ENCODE measurements at regions not wholly inside any gene's neighbourhood (a gene's known extent, or its start where the extent isn't known, plus 50 kb on each side); places are given as distances from the start of the nearest gene placed in this dataset.

DNA sequence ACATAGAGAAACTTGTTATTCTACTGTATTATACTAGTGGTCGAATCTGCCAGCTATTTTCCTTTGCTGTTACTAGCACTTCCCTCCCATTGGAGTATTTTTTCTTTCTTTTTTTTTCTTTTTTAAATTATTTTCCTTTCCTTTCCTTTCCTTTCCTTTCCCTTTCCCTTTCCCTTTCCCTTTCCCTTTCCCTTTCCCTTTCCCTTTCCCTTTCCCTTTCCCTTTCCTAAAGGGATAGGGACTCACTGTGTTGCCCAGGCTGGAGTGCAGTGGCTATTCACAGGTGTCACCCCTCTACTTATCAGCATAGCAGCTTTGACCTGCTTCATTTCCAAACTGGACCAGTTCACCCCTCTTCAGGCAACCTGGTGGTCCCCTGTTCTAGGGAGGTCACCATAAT is 212.6 kb upstream of the SP4 start:
- no peak for DNase-seq (ENCODE audit: low read depth, low spot score)

DNA sequence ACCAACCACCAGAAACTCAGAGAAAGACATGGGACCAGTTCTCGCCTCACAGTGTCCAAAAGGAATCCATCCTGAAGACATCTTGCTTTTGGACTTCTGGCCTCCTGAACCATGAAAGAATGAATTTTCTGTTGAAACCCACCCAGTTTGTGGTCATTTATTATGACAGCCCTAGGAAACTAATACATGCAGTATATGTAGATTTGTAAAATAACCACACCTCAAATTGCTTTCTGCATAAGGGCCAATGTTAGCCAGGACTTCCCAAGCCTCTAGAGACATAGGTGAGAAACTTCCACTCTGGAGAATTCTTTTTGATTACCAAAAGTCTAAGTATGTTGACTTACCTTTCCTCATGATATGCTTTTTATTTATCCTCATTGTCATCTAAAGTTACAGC is 210.5 kb upstream of the SP4 start:
- no peak for DNase-seq (ENCODE audit: low read depth, low spot score)

DNA sequence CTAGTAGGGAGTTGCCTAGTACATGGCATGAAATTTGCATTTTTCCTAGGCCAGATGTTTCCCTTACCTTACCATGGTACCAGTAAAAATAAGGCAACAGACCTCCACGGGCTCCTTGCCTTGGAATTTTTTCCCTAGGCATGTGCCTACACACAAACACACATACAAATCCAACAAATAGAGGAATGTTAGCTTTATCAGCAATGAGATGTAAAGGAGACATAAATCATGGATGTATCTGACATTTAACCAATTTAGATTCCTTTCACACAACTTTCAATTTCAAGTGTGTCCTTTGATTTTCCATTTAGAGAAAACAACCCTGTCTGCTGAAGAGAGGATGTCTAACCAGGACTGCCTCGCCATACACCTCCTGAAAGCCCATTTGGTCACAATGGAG is 209.7 kb upstream of the SP4 start:
- DNase-seq (ENCODE audit: low read depth, low spot score): no peak

DNA sequence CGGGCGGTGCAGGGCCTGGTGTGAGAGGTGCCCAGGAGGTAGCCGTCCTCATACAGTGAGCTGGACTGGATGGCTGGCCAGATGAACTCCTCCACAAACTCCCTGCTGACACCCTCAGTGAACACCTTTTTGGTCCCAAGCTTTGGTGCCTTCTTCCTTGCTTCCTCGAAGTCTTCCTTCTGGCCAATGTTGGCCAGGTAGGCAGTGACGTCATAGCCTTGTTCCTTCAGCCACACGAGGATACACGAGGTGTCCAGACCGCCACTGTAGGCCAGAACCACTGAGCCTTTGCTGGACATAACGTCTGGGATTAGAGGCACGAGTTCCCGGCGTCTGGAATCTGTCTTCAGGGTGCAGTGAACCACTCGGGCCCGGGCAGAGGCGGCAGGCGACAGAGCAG is 206.8 kb upstream of the SP4 start:
- DNase-seq (ENCODE audit: low read depth, low spot score): no peak

DNA sequence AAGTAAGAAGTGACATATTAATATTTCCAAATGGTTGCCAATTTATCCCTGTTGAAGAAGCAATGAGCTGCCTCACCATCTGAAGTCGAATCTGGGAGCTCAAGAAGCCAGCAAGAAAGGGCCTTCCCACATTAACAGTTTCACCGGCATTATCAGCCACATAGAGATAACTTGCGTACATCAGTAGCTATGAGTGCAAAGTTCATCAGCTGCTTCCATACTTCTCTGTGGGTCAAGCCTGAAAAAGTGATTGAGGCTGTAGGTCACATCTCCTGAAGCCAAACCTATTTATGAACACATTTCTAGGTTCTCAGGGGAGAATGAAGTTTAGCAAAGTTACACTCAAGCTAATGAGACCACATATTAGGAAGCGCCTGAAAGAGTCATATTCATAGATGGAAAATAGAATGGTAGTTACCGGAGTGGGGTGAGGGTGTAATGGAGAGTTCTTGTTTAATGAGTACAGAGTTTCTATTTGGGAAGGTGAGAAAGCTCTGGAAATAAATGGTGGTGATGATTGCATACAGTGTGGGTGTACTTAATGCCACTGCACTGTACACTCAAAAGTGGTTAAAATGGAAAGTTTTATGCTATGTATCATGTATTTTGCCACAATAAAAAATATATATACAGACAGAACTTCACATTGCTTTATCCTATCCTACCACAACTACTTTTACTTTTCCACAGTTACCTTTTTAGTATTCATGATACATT is 189.3 kb upstream of the SP4 start:
- no peak for DNase-seq (ENCODE audit: low read depth, low spot score)

DNA sequence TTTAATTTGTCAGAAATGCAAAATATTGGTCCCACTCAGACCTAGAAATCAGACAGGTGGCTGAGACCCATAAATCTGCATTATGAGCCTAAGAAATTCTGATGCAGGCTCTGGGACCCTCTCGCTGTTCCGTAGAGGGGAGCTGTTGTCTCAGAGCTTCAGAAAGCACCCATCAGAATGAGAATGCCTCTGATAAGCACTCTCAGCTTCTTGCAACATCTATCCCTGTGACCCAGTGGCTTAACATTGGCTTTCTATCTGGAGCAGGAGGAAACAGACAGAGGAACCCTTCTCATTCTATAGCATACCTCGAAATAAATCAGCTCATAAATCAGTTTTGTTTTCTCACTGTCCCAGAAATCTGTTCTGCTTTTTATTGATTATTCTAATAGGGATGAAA is 184.6 kb upstream of the SP4 start:
- DNase-seq (ENCODE audit: low read depth, low spot score): no peak

DNA sequence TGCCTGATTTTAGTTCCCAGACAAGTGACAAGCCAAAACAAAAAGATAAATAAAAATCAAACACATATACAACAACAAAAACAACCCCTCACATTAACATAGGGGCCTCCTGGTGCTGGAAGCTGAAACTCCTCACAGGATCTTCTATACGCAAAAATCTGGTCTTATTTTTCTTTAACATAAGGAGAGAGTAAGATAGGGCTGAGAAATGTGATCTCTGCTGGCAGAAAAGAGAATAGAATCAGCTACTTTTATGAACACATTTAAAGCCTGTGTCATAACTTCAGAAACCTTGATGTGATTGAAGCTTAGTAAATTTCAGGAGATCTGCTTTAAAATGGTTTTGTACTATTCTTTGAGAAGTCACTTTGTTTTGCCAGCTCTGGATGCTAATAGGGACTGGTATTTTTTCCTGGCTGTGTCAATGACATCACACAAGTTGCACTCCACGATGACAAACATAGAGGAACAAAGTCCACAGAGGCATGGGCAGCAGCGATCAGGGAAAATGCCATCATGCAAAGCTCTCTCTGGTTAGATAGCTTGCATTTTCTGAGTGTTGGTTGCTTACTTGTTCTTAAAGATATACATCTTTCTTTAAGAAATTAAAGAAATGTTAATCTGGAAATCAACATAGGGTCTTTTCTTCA is 176.6 kb upstream of the SP4 start:
- no peak for DNase-seq (ENCODE audit: low read depth, low spot score)

DNA sequence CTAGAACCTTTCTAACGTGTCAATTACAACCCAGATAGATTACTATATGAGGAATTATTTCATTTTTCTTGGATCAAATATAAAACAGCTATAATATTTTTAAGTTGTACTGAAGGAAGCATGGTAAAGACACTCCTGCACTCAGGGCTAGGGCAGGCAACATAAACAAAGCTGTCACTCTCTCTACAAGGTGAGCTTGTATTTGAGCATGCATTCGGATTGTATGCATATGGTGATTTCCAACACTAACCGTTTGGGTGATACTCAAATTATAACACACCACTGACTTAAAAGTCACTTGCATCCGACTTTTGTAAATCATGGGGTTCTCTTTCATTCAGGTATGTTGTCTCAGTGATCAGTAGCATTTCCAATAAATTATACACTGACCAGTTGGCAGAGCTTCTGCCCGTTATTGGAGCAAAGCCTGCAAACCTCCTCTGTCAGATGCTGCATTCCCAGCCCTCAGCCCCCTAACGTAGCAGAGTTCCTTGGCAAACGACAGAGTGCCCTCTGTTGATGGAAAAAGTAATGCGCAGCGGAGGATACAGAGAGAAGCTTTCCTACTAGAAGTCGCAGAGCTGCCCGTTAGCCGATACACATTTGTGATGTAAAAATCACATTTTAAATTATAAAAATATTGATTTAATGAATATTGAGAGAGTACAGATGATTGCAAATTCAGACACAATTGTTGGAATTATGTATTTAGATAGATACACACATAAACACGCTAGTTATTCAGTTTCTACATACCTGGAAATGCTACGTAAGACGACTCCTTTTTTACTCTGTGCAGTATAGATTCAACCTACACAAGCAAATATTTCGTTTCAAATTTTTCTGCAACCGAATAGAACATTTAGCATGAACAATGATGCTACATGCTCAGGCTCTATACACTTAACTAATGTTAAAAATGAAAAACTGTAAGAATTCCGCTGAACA is 173.9 kb upstream of the SP4 start:
- DNase-seq (ENCODE audit: low read depth, low spot score): peak; percentile 81

DNA sequence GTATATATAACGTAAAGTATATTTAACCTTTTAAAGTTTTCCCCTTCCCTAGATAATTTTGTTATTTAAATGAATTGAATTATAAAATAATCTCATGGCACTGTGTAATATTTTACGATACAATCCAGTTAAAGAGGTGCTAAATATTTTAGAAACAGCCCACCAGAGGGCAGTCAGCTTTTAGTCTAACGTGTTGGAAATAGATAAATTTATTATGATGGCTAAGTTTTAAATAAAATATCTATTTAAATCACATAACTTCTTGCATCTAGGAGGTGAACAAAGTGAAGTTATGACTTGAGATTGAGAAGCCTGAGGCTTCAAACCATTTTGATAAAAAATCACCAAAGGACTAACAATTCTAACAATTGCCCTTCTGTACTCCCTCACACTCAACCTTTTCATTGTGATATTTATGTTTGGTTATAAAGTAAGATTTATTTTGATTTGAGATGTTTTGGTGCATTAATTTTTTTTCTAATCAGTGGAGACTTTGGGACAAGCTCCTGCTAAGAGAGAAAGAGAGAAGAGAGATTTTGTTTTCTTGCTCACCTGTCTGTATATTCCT is 171.5 kb upstream of the SP4 start:
- no peak for DNase-seq (ENCODE audit: low read depth, low spot score)

DNA sequence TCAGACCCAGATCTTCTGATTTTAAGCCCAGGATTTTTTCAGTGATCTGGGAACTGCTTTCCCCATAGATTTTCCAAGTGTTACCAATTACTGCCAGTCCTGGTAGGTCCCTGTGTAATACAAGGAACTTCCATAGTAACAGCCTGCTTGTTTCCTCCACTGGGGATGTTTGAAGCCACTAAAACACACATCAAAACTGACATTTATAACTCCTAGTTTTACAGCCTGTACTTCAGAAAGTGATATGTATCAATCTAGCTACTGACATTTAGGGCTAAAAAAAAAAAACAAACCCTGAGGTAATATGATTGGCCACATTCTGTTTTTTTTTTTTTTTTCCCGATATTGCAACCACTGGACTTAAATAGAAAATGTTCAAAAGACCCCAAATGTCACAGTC is 166.9 kb upstream of the SP4 start:
- peak; percentile 8 for DNase-seq (ENCODE audit: low read depth, low spot score)

DNA sequence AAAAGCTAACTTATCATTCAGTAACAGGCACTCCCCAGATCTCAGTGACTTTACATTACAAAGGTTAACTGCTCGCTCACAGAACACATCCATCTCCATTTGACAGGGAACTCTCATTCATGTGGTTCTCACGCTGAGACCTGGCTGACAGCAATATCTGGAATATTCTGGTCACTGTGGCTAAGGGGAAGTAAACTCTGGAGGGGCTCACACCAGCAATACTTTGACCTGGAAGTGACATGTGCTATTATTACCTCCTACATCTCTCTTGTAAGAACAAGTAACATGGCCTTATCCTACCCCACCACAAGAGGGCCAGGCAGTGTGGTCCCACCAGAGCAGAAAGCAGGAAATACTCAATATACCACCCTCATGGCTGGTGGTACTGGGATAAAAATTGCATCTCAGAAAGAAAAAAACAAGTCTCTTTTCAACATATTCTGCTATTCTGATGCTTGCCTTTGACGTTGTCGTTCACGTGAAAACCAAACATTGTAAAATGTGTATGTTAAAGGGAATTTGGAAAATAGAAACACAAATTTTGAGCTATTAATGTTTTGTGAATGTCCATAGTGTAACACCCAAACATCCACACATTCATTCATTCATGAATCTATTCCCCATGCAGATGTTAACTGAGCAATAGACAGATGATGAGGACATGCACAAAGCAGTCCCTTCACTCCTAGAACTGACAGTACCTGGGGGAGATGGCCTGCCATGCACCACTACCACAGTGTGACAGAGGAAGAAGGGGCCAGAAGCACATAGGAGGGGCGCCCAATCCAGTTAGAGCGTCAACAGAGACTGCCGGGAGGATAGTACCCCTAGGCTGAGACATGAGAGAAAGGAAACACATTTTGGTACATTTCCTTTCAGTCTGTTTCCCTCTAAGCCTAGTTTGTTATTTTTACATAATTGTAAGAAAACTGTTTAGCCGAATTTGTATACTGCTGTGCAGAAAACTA is 166.0 kb upstream of the SP4 start:
- DNase-seq (ENCODE audit: low read depth, low spot score): peak; percentile 90

DNA sequence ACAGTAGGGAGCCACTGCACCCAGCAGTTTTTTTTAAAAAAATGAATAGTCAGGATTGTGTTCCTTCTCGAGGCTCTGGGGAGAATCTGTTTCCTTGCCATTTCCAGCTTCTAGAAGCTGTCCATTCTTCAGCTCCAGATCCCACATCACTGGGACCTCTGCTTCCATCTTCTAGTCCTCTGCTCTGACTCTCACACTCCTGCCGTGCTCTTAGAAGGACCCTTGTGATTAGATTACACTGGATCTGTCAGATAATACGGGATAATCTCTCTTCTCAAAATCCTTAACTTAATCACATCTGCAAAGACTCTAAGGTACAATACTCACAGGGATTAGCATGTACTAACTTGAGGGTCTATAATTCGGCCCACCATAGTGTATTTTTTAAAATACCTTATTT is 158.9 kb upstream of the SP4 start:
- no peak for DNase-seq (ENCODE audit: low read depth, low spot score)

DNA sequence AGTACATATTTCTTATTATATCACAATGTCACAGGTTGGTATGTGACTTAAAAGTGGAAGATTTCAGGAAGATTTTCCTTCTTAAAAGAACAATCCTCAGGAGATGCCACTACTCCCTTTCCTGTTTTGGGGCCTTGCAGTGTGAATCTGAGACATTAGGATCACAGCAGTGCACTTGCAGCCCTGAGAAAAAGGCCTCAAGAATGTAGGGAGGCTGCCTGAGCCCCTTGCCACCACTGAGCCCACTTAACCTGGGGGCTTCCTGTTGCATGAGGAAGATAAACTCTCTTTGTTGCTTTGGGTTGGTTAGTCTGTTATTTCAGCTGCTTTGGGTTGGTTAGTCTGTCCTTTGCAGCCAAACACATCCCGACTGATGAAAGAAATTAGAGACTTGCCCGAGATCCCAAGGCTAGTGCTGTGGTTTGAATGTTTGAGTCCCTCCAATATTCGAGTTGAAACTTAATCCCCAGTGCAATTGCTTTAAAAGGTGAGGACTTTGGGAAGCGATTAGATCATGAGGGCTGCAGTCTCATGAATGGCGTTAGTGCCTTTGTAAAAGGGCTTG is 151.3 kb upstream of the SP4 start:
- peak; percentile 18 for DNase-seq (ENCODE audit: low read depth, low spot score)

DNA sequence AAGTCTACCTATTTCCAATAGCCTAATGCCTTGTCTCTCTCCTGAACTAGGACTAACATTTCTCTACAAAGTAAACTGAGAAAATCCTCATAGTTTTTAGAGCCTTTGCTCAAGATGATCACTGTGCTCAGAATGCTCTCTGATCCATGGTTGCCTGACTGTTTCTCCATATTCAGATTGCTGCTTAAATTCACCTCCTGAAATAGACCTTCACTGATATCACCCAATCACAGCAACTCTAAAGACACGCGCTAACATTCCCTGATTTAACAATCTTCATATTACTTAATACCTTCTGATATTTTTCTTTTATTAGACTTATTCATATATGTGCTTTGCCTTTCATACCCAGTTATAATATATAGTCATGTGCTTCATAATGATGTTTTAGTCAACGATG is 148.9 kb upstream of the SP4 start:
- no peak for DNase-seq (ENCODE audit: low read depth, low spot score)

DNA sequence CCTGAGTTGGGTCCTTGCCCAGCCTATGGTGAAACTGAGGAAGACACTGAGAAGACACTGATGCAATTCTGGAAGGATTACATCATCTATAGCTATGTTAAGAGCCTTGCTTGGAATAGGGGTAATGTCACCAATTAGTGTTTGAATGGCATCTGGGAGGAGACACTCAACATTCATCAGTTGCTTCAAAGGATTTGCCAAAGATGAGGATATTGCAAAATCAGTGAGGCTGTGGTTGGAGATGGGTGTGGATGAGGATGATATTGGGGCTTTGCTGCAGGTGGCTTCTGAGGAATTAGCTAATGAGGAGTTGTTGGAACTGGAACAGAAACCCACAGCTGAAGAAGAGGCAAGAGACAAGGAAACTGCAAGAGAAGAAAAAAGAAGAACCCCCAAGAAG is 146.7 kb upstream of the SP4 start:
- no peak for DNase-seq (ENCODE audit: low read depth, low spot score)

DNA sequence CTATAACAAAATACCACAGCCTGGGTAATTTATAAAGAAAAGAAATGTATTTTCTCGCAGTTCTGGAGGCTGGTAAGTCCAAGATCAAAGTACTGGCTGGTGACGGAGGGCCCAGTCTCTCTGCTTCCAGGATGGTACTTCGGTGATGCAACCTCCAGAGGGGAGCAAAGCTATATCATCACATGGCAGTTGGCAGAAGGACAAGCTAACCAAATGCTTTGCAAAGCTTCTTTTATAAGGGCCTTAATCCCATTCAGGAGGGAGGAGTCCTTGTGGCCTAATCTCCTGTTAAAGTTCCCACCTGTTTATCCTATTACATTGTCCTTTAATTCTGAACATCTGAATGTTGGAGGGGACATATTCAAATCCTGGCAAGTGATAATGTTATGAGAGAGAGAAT is 134.1 kb upstream of the SP4 start:
- DNase-seq (ENCODE audit: low read depth, low spot score): no peak

DNA sequence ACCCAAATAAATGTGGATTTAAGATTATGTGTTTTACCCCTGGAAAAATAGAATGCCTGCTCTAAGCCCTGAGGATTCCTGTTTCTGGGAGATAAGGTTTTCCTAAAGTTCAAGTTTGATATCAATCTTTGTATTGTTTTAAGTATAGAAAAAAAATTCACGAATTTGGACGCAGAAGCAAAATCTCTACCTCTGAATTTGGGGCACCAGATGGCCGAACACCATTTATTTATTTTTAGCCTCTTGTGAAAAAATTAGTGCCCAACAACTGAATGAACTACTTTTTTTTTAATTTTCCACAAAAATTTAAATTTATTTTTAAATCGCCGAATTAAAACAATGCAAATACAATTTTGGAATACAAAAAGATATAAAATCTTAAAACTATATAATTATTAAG is 128.1 kb upstream of the SP4 start:
- DNase-seq (ENCODE audit: low read depth, low spot score): no peak

DNA sequence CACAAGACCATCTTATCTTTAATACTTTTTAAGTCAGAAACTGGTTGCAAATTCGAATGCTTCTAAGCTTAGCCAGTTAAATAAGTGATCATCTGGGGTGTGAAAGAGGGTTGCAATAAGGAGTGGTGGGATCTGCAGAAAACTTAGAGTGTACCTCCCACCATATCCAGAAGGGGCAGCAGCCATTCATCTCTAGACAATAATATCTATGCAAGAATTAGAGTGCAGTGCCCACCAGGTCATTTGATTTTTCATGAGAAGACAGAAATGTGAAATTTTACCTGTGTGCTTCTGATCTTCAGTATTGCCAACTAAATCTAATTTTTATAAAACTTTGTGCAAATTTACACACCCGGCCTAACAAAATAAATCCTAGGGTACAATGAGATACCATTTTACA is 127.2 kb upstream of the SP4 start:
- no peak for DNase-seq (ENCODE audit: low read depth, low spot score)

DNA sequence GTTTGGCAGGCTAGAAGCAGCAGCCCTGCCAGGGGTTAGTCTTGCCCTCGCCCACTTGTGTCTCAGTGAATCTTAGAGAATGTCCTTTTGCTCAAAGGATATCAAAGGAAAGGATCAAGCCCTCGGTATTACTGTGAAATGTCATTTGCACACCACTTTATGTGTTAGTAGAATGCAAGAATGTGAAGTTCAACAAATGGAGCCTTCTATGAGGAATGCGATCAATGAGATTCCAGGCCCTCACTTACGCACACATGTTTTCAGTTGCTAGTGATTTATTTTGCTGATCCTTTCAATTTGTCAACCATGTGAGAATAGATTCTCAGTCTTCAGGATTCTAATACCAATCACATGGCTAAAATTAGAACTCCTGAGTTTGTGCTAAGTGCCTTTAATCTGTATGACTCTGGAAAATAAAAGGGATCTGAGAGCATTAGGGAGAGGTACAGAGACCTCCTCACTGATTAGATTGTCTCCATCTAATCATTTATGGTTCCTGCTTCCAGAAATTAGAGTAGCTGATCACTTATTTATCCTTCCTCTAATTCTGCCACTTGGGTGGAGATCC is 123.0 kb upstream of the SP4 start:
- DNase-seq (ENCODE audit: low read depth, low spot score): no peak

DNA sequence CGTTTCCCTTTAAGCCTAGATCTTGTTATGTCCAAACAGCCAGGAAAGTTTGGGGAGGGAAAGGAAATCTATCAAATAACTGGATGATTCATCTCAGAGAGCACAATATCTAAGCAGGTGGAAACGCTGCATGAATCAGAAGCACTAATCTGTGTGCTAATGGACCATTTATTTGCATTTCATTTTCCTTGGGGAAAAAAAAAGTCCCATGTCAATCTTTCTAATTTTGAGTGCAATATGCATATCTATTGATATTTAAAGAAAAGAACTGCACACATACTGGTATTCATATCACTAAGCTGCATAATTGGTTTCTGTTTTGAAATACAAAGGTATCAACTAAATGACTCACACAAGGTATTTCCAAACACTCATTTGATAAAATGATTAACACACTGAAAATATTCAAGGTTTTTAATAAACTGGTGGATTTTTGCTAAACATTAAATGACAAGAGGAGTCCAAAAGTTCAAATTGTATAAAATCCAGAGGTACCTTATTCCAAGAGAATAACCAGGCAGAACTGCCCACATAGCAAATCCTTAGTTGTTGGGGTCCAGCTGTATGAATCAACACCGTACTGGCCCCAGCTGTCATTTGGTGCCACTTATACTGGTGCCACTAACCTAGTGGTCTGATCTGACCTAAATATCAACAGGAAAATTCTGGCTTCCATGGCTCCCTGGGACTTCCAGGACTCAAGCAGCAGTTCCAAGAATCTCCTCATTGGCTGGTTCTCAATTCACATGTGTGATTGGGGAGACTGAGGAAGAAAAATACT is 122.2 kb upstream of the SP4 start:
- DNase-seq (ENCODE audit: low read depth, low spot score): no peak
